Activated CD4-positive, alpha-beta T cell treated with anti-CD3 and anti-CD28 coated beads, Interleukin-2, amount 10 ng/mL, durations not matched to agents 7 days and 5 days (primary cell): ENCODE measurements at regions not wholly inside any gene's neighbourhood (a gene's known extent, or its start where the extent isn't known, plus 50 kb on each side); places are given as distances from the start of the nearest gene placed in this dataset.
"Not testable (repeated sequence)": the region's sequence is repeated elsewhere in the genome, so short reads cannot be mapped to it uniquely, and the experiment has no call there.

Source experiments
- CTCF ChIA-PET: fragments of 350-600 bp; sonication (Branson Sonifier 250); formaldehyde crosslinking; loops from one replicate; lab custom pipeline; 2021; ENCODE audit warnings: antibody characterized with exemption; lab: Charles Lee
- POLR2A ChIA-PET: fragments of 350-600 bp; sonication (Branson Sonifier 250); formaldehyde crosslinking; loops from one replicate; lab custom pipeline; 2021; ENCODE audit warnings: antibody characterized with exemption; lab: Charles Lee
- DNase-seq: peaks from one replicate; pipeline ENCODE4 v3.0.0-alpha.2; 2020
- H3K27ac Mint-ChIP-seq: one replicate; pipeline ENCODE4 v1.8.0; 2021; ENCODE audit warnings: mild to moderate bottlenecking, moderate library complexity, mixed read lengths
- H3K27me3 Mint-ChIP-seq: one replicate; pipeline ENCODE4 v1.8.0; 2021; ENCODE audit warnings: mixed read lengths
- H3K36me3 Mint-ChIP-seq: one replicate; pipeline ENCODE4 v1.8.0; 2021; ENCODE audit warnings: low read depth, mixed read lengths
- H3K4me1 Mint-ChIP-seq: one replicate; pipeline ENCODE4 v1.8.0; 2021; ENCODE audit warnings: mixed read lengths
- H3K4me3 Mint-ChIP-seq: one replicate; pipeline ENCODE4 v1.8.0; 2021; ENCODE audit warnings: mild to moderate bottlenecking, moderate library complexity, mixed read lengths
- H3K9me3 Mint-ChIP-seq: one replicate; pipeline ENCODE4 v1.8.0; 2021; ENCODE audit warnings: mixed read lengths

DNA sequence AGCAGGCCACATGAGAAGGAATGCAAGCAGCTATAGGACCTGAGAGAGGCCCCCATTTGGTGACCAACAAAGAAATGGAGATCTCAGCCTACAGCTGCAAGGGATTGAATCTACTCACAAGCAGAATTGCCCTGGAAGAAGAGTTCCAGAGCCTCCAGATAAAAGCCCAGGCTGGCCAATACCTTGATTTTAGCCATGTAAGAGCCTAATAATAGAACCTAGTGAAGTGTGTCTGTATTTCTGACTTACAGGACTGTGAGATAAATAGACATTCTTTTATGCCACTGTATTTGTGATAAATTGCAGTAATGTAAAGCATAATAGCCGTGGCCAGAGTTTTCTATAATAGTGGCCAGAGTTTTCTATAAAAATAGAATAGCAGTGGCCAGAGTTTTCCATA lies 254.6 kb downstream of the PYDC2 start:
- ChIA-PET POLR2A (no interaction called here), CTCF (no interaction called here)
- no peak overlapping the region for H3K27ac Mint-ChIP-seq
- no peaks in the 10 kb centered on the region for H3K4me1 Mint-ChIP-seq
- DNase-seq = no peak
- no peaks in the 10 kb centered on the region for H3K36me3 Mint-ChIP-seq
- no peak overlapping the region for H3K4me3 Mint-ChIP-seq
- H3K9me3 Mint-ChIP-seq = no peaks in the 10 kb centered on the region
- no peaks in the 10 kb centered on the region for H3K27me3 Mint-ChIP-seq

- no peaks in the 10 kb centered on the region for H3K4me1 Mint-ChIP-seq
- POLR2A ChIA-PET = no interaction called here
- H3K36me3 Mint-ChIP-seq = no peaks in the 10 kb centered on the region
- H3K27me3 Mint-ChIP-seq = no peaks in the 10 kb centered on the region
- DNase-seq = no peak
- CTCF ChIA-PET = no interaction called here
- no peaks in the 10 kb centered on the region for H3K9me3 Mint-ChIP-seq
- H3K27ac Mint-ChIP-seq = no peak overlapping the region
- H3K4me3 Mint-ChIP-seq = no peak overlapping the region
These were observed 260.5 kb downstream of the PYDC2 start for GRCh38 chr3:191721390-191721861.

- no peaks in the 10 kb centered on the region for H3K27me3 Mint-ChIP-seq
- H3K4me1 Mint-ChIP-seq = no peaks in the 10 kb centered on the region
- no peak overlapping the region for H3K27ac Mint-ChIP-seq
- H3K36me3 Mint-ChIP-seq = no peaks in the 10 kb centered on the region
- ChIA-PET CTCF (no interaction called here), POLR2A (no interaction called here)
- DNase-seq = no peak
- H3K4me3 Mint-ChIP-seq = no peak overlapping the region
- no peaks in the 10 kb centered on the region for H3K9me3 Mint-ChIP-seq
These were observed 261.0 kb downstream of the PYDC2 start for GRCh38 chr3:191721990-191722389.

GRCh38 chr3:191727338-191727737 lies 266.4 kb downstream of the PYDC2 start:
- no peaks in the 10 kb centered on the region for H3K27me3 Mint-ChIP-seq
- H3K4me1 Mint-ChIP-seq = no peaks in the 10 kb centered on the region
- ChIA-PET CTCF (no interaction called here), POLR2A (no interaction called here)
- no peak for DNase-seq
- H3K4me3 Mint-ChIP-seq = no peak overlapping the region
- H3K9me3 Mint-ChIP-seq = no peaks in the 10 kb centered on the region
- H3K36me3 Mint-ChIP-seq = no peaks in the 10 kb centered on the region
- no peak overlapping the region for H3K27ac Mint-ChIP-seq

DNA sequence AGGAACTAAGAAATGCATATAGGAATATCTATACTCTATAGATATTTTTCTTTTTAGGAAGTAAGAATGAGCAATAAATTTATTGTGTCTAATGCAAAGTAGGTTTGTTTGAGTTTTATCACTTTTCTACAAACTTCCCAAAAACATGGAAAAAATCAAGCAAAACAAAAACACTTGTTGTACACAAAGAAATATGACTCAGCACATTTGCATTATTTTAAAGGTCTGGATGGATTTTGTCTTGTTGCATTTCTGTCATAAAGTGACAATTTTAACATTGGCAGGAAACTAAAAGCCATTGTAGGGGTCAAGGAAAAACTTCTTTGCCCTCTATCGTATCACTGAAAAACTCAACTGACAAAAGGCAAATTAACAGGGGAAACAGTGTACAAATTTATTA lies 267.2 kb downstream of the PYDC2 start:
- peaks cover 6% of the 10 kb centered on the region for H3K9me3 Mint-ChIP-seq
- H3K4me1 Mint-ChIP-seq = no peaks in the 10 kb centered on the region
- POLR2A ChIA-PET = no interaction called here

GRCh38 chr3:191737742-191738141 lies 276.8 kb downstream of the PYDC2 start:
- POLR2A ChIA-PET = no interaction called here
- no peaks in the 10 kb centered on the region for H3K4me1 Mint-ChIP-seq
- CTCF ChIA-PET = no interaction called here
- no peak overlapping the region for H3K27ac Mint-ChIP-seq
- H3K36me3 Mint-ChIP-seq = no peaks in the 10 kb centered on the region
- H3K4me3 Mint-ChIP-seq = no peak overlapping the region
- H3K9me3 Mint-ChIP-seq = peaks cover 21% of the 10 kb centered on the region
- no peaks in the 10 kb centered on the region for H3K27me3 Mint-ChIP-seq
- no peak for DNase-seq

More for the DNA sequence above, 267.2 kb downstream of the PYDC2 start:
- Mint-ChIP-seq H3K4me3 (no peak overlapping the region), H3K27ac (no peak overlapping the region), H3K36me3 (no peaks in the 10 kb centered on the region), H3K27me3 (no peaks in the 10 kb centered on the region)
- DNase-seq = no peak
- CTCF ChIA-PET = no interaction called here

DNA sequence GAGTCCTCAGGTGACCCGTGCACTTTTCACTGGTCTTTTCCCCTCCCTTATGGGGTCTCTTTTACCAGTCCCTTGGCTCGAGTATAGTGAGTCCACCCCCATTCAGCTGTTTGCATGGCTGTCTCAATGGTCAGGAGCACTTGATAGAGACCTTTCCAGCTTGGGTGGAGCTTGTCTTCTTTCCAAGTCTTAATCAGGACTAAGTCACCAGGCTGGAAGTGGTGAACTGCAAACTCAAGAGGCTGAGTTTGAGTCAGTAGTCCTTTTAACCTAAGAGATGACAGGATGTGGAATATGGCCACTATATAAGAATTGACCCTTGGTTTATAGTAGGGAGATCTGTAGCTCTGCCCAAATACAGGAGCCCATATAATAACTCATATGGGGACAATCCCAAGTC lies 279.7 kb downstream of the PYDC2 start:
- POLR2A ChIA-PET = no interaction called here
- Mint-ChIP-seq H3K27me3 (no peaks in the 10 kb centered on the region), H3K4me3 (no peak overlapping the region), H3K27ac (no peak overlapping the region), H3K9me3 (peaks cover 17% of the 10 kb centered on the region), H3K4me1 (no peaks in the 10 kb centered on the region), H3K36me3 (no peaks in the 10 kb centered on the region)
- DNase-seq = no peak
- CTCF ChIA-PET = no interaction called here

GRCh38 chr3:191741847-191742350 lies 280.9 kb downstream of the PYDC2 start:
- POLR2A ChIA-PET, H3K4me1 Mint-ChIP-seq, H3K4me3 Mint-ChIP-seq, CTCF ChIA-PET, H3K36me3 Mint-ChIP-seq, H3K27ac Mint-ChIP-seq, H3K27me3 Mint-ChIP-seq, DNase-seq: not testable (repeated sequence)
- H3K9me3 Mint-ChIP-seq = peaks cover 17% of the 10 kb centered on the region

- no peaks in the 10 kb centered on the region for H3K36me3 Mint-ChIP-seq
- no peaks in the 10 kb centered on the region for H3K4me1 Mint-ChIP-seq
- DNase-seq = no peak
- H3K4me3 Mint-ChIP-seq = no peak overlapping the region
- H3K27me3 Mint-ChIP-seq = no peaks in the 10 kb centered on the region
- ChIA-PET CTCF (interaction anchor here (0.7 kb wide), 1 partner anchor 102 kb away, joined by 4 read pairs; no protein-coding TSS in a partner anchor), POLR2A (no interaction called here)
- H3K27ac Mint-ChIP-seq = no peak overlapping the region
- peaks cover 17% of the 10 kb centered on the region for H3K9me3 Mint-ChIP-seq
These were observed 282.3 kb downstream of the PYDC2 start for GRCh38 chr3:191743283-191743682.

DNA sequence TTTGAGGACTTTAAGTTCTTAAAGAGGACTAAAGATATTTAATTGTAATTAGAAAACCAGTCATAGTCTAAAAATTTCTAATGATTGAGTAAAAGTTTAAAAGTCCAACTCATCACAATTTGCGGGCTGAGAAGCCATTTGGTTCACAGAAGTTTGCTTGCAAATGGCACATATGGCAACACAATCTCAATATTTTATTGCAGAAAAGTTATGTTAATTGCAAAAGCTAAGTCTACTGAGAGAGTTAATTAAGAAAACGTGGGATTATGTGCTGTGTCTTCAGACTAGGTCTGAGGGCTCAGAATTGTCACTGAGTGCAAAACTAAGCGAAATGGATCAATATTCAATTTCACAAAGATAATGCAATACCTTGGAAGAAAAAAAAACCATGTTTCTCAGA lies 289.7 kb downstream of the PYDC2 start:
- no peaks in the 10 kb centered on the region for H3K27me3 Mint-ChIP-seq
- no peaks in the 10 kb centered on the region for H3K4me1 Mint-ChIP-seq
- no peak overlapping the region for H3K27ac Mint-ChIP-seq
- POLR2A ChIA-PET = no interaction called here
- H3K4me3 Mint-ChIP-seq = no peak overlapping the region
- CTCF ChIA-PET = no interaction called here
- no peaks in the 10 kb centered on the region for H3K36me3 Mint-ChIP-seq
- DNase-seq = no peak
- H3K9me3 Mint-ChIP-seq = no peaks in the 10 kb centered on the region

- no peaks in the 10 kb centered on the region for H3K4me1 Mint-ChIP-seq
- no peaks in the 10 kb centered on the region for H3K27me3 Mint-ChIP-seq
- no peak overlapping the region for H3K4me3 Mint-ChIP-seq
- ChIA-PET CTCF (no interaction called here), POLR2A (no interaction called here)
- no peaks in the 10 kb centered on the region for H3K36me3 Mint-ChIP-seq
- no peaks in the 10 kb centered on the region for H3K9me3 Mint-ChIP-seq
- DNase-seq = no peak
- H3K27ac Mint-ChIP-seq = no peak overlapping the region
These were observed 292.2 kb downstream of the PYDC2 start for GRCh38 chr3:191753196-191753595.

DNA sequence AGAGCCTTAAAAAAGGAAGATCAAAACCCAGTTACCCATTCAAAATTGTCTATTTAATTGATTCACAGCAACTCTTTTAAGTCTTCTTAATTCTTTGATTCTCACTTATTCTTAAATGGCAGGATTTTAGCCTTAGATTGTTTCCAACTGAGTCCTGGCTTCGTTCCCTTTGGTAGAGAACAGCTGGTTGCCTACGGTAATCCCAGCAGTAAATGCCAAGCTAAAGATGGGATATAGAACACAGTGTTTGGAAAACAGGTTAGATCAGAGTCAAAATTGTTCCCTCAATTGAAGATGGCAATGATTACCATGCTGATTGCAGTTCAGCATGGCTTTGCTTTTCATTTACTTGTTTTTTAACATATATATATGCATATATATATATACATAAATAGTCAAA lies 300.9 kb downstream of the PYDC2 start:
- POLR2A ChIA-PET = no interaction called here
- no peaks in the 10 kb centered on the region for H3K4me1 Mint-ChIP-seq
- CTCF ChIA-PET = no interaction called here
- no peaks in the 10 kb centered on the region for H3K36me3 Mint-ChIP-seq
- H3K27me3 Mint-ChIP-seq = no peaks in the 10 kb centered on the region
- no peaks in the 10 kb centered on the region for H3K9me3 Mint-ChIP-seq
- no peak for DNase-seq
- no peak overlapping the region for H3K4me3 Mint-ChIP-seq
- no peak overlapping the region for H3K27ac Mint-ChIP-seq

DNA sequence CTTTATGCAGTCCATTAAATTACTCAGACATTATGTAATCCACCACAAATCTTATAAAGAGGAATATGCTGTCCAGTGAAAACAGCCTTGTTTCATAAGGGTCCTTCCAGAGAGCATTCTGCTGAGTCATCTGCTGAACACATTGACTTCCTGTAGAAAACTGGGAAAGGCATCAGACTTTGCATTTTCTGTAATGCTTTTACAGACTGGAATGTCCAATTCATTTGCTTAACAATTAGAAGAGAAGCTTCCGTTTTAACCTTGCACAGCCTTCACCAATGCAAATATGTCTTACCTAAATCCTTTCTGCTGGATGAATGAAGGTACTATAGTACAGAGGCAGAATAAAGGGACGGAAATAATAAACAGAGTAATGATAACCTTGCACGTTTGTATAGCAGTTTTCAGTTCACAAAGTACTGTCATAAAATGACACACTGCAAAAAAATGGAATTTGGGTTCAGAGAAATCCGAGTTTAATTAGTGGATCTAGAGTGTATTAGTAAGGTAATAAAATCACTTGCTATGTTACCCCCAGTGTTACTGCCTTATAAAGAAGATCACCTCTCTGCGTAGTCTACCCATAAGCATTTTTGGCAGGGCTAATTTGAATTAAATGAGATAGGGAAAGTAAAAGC lies 301.5 kb downstream of the PYDC2 start:
- H3K9me3 Mint-ChIP-seq = no peaks in the 10 kb centered on the region

GRCh38 chr3:191768421-191768820 lies 307.5 kb downstream of the PYDC2 start:
- POLR2A ChIA-PET = no interaction called here
- H3K27me3 Mint-ChIP-seq = no peaks in the 10 kb centered on the region
- H3K27ac Mint-ChIP-seq = no peak overlapping the region
- no peaks in the 10 kb centered on the region for H3K36me3 Mint-ChIP-seq
- H3K9me3 Mint-ChIP-seq = no peaks in the 10 kb centered on the region
- DNase-seq = no peak
- CTCF ChIA-PET = no interaction called here
- no peak overlapping the region for H3K4me3 Mint-ChIP-seq
- no peaks in the 10 kb centered on the region for H3K4me1 Mint-ChIP-seq

More for the DNA sequence above, 301.5 kb downstream of the PYDC2 start:
- ChIA-PET CTCF (no interaction called here), POLR2A (no interaction called here)
- DNase-seq = no peak
- Mint-ChIP-seq H3K4me1 (no peaks in the 10 kb centered on the region), H3K27me3 (no peaks in the 10 kb centered on the region), H3K4me3 (no peak overlapping the region), H3K27ac (no peak overlapping the region), H3K36me3 (no peaks in the 10 kb centered on the region)
